Mammary epithelial cell (primary cell): ENCODE measurements at regions not wholly inside any gene's neighbourhood (a gene's known extent, or its start where the extent isn't known, plus 50 kb on each side); places are given as distances from the start of the nearest gene placed in this dataset.
"Not testable (repeated sequence)": the region's sequence is repeated elsewhere in the genome, so short reads cannot be mapped to it uniquely, and the experiment has no call there.

ENCODE experiments used
- EZH2 ChIP-seq: IDR thresholded peaks from 2 replicates; pipeline ENCODE4 v1.6.1; 2012; ENCODE audit warnings: low read length, inconsistent platforms, borderline replicate concordance
- TF ChIP-seq, protein P1 (sequence below), 2 donors: IDR thresholded peaks in 1 of 2; conservative IDR thresholded peaks in 1 of 2; 2 replicates each; pipeline ENCODE4 v1.5.1; 2011 to 2012; ENCODE audit warnings: inconsistent platforms in 2 of 2, low read length in 2 of 2, mild to moderate bottlenecking in 2 of 2, control low read depth in 1 of 2, low read depth in 1 of 2; ENCODE audit not compliant: insufficient read depth in 1 of 2; ENCODE audit errors: extremely low read depth in 1 of 2

DNA sequence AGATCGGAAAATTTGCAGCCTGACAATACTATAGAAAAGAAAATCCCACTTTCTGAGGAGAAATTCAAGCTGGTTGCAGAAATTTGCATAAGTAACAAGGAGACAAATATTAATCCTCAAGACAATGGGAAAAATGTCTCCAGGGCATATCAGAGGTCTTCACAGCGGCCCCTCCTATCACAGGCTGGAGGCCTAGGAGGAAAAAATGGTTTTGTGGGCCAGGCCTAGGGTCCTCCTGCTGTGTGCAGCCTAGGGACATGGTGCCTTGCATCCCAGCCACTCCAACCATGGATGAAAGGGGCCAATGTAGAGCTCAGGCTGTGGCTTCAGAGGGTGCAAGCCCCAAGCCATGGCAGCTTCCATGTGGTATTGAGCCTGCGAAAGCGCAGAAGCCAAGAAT is 138.5 kb upstream of the MAN2A1 start:
- TF ChIP-seq, protein P1, sequence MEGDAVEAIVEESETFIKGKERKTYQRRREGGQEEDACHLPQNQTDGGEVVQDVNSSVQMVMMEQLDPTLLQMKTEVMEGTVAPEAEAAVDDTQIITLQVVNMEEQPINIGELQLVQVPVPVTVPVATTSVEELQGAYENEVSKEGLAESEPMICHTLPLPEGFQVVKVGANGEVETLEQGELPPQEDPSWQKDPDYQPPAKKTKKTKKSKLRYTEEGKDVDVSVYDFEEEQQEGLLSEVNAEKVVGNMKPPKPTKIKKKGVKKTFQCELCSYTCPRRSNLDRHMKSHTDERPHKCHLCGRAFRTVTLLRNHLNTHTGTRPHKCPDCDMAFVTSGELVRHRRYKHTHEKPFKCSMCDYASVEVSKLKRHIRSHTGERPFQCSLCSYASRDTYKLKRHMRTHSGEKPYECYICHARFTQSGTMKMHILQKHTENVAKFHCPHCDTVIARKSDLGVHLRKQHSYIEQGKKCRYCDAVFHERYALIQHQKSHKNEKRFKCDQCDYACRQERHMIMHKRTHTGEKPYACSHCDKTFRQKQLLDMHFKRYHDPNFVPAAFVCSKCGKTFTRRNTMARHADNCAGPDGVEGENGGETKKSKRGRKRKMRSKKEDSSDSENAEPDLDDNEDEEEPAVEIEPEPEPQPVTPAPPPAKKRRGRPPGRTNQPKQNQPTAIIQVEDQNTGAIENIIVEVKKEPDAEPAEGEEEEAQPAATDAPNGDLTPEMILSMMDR (conservative IDR thresholded peaks at IDR 0.05 in 1 of 2, IDR thresholded peaks at IDR 0.05 in 1 of 2; ENCODE audit: extremely low read depth in 1 of 2, insufficient read depth in 1 of 2, low read depth in 1 of 2, low read length in 2 of 2), result not testable (repeated sequence)
- not testable (repeated sequence) for TF ChIP-seq EZH2
